ENCODE measurements at regions not wholly inside any gene's neighbourhood (a gene's known extent, or its start where the extent isn't known, plus 50 kb on each side); places are given as distances from the start of the nearest gene placed in this dataset.

- no peak for DNase-seq
These were observed 431.2 kb downstream of the CDH26 start for GRCh38 chr20:60389441-60389840.

GRCh38 chr20:60389882-60390281 is 431.7 kb downstream of the CDH26 start:
- DNase-seq, result no peak

GRCh38 chr20:60395991-60396390 is 437.8 kb downstream of the CDH26 start:
- no peak for DNase-seq

- no peak for DNase-seq
These were observed 442.3 kb downstream of the CDH26 start for GRCh38 chr20:60400567-60400966.

- no peak for DNase-seq
These were observed 444.2 kb downstream of the CDH26 start for GRCh38 chr20:60402189-60403058.

GRCh38 chr20:60403105-60403741 is 445.0 kb downstream of the CDH26 start:
- no peak for DNase-seq

GRCh38 chr20:60407011-60407771 is 449.0 kb downstream of the CDH26 start:
- DNase-seq, result no peak

- DNase-seq, result no peak
These were observed 449.7 kb downstream of the CDH26 start for GRCh38 chr20:60407938-60408337.

GRCh38 chr20:60408435-60408834 is 450.2 kb downstream of the CDH26 start:
- no peak for DNase-seq

- no peak for DNase-seq
These were observed 452.5 kb downstream of the CDH26 start for GRCh38 chr20:60410618-60411264.

GRCh38 chr20:60411813-60412212 is 453.6 kb downstream of the CDH26 start:
- DNase-seq, result no peak

- DNase-seq, result no peak
These were observed 462.5 kb downstream of the CDH26 start for GRCh38 chr20:60420676-60421229.

GRCh38 chr20:60422848-60423247 is 464.6 kb downstream of the CDH26 start:
- no peak for DNase-seq

- DNase-seq, result no peak
These were observed 466.2 kb downstream of the CDH26 start for GRCh38 chr20:60424267-60424902.

GRCh38 chr20:60427516-60427915 is 469.3 kb downstream of the CDH26 start:
- no peak for DNase-seq

GRCh38 chr20:60428651-60429050 is 470.4 kb downstream of the CDH26 start:
- DNase-seq, result no peak

- DNase-seq, result no peak
These were observed 472.3 kb downstream of the CDH26 start for GRCh38 chr20:60430516-60431001.

GRCh38 chr20:60431349-60431748 is 473.1 kb downstream of the CDH26 start:
- DNase-seq, result no peak

GRCh38 chr20:60437418-60437817 is 479.2 kb downstream of the CDH26 start:
- DNase-seq, result no peak

- DNase-seq, result no peak
These were observed 488.3 kb downstream of the CDH26 start for GRCh38 chr20:60446267-60447111.

GRCh38 chr20:60447703-60448102 is 489.5 kb downstream of the CDH26 start:
- no peak for DNase-seq

All from CD4-positive, alpha-beta T cell treated with Interleukin-17A for 4 hours (primary cell).